Heart left ventricle (tissue), 16 donors: ENCODE measurements at regions not wholly inside any gene's neighbourhood (a gene's known extent, or its start where the extent isn't known, plus 50 kb on each side); places are given as distances from the start of the nearest gene placed in this dataset.

Source experiments
- ATAC-seq, 4 donors: fragments of 200-7000 bp; cut with Tn5 transposase; one replicate each; pipeline ENCODE4 v1.9.1; 2020 to 2022; ENCODE audit warnings: moderate library complexity in 4 of 4, mild to moderate bottlenecking in 3 of 4, moderate number of reproducible peaks in 1 of 4
- DNase-seq, 5 donors: peaks; one replicate each; pipeline ENCODE4 v3.0.0-alpha.2; 2020
- H3K27ac ChIP-seq, 12 donors: fragments of 200-600 bp; sonication (generic) in 4 of 12; one replicate each; pipeline versions ENCODE4 v1.5.0 to v1.8.0; 2016 to 2022; ENCODE audit warnings: mild to moderate bottlenecking in 2 of 12
- H3K27me3 ChIP-seq, 9 donors: fragments of 200-600 bp; sonication (generic) in 2 of 9; one replicate each; pipeline versions ENCODE4 v1.5.1 to v1.8.0; 2016 to 2022; ENCODE audit warnings: mild to moderate bottlenecking in 3 of 9
- H3K36me3 ChIP-seq, 9 donors: fragments of 200-600 bp; sonication (generic) in 2 of 9; one replicate each; pipeline versions ENCODE4 v1.5.0 to v1.8.0; 2018 to 2022; ENCODE audit warnings: mild to moderate bottlenecking in 2 of 9
- H3K4me1 ChIP-seq, 12 donors: fragments of 200-600 bp; sonication (generic) in 4 of 12; one replicate each; pipeline versions ENCODE4 v1.5.0 to v1.8.0; 2016 to 2022; ENCODE audit warnings: mild to moderate bottlenecking in 3 of 12
- H3K4me3 ChIP-seq, 12 donors: fragments of 200-600 bp; sonication (generic) in 4 of 12; one replicate each; pipeline versions ENCODE4 v1.5.0 to v1.8.0; 2017 to 2022; ENCODE audit warnings: mild to moderate bottlenecking in 9 of 12, moderate library complexity in 4 of 12
- H3K9me3 ChIP-seq, 12 donors: fragments of 200-600 bp; sonication (generic) in 4 of 12; one replicate each; pipeline versions ENCODE4 v1.5.0 to v1.8.0; 2016 to 2022; ENCODE audit warnings: mild to moderate bottlenecking in 1 of 12
- POLR2A ChIP-seq, 2 donors: fragments of 450-650 bp; IDR thresholded peaks; one replicate each; pipeline ENCODE4 v1.6.1; 2017; ENCODE audit warnings: antibody characterized with exemption in 2 of 2, mild to moderate bottlenecking in 2 of 2, moderate library complexity in 2 of 2
- WGBS, 4 donors: extraction: QIAGEN DNeasy Blood & Tissue Kit in 2 of 4; methylation state at CpG; one replicate each; pipeline versions ENCODE4 v1.1.5 to v1.1.7; 2013 to 2018; 5-methylcytosine and 5-hydroxymethylcytosine counted together
- intact Hi-C, 10 donors: fragments of 100-400 bp; cut with DNase I; formaldehyde crosslinking; loops; one replicate each; pipeline versions ENCODE4 v1.11.1 to v1.14.2; 2022
- TF ChIP-seq, protein P1 (sequence below), 12 donors: fragments of 200-600 bp; sonication (generic) in 4 of 12; IDR thresholded peaks; one replicate each; pipeline versions ENCODE4 v1.5.0 to v1.8.0; 2018 to 2022; ENCODE audit warnings: antibody characterized with exemption in 12 of 12, mild to moderate bottlenecking in 5 of 12
- donor health status: ischemic (EF 13 %, LVEDD 7.1; RV severe dilation, severe dysfunction).
- donor health status: healthy with polysubstance abuse.
- donor health status: DM: no; HTN: yes; CAD: no.
- donor health status: DM: no; HTN: no; CAD: no.
- donor health status: ischemic (EF 25% LVEDD 6.9; RV normal size, moderate dysfunction).
- donor health status: ischemic (EF 25% LVEDD 5.7; RV mildly dilated, moderate dysfunction).
- donor health status: healthy.
- donor health status: DM: yes; HTN: yes; CAD: no.
- donor health status: ischemic (EF 35%, LVEDD 5.7; RV mildly dilated, moderate dysfunction).
- donor health status: nonischemic (EF 11% LVEDD 7.7; RV severe dilation, severe dysfunction).
- donor health status: DM: yes; HTN: yes; CAD: no.
- donor health status: PGD.
- donor health status: ischemic (EF 29% LVEDD 5.4; RV normal size, mild dysfunction).
- donor health status: nonischemic (EF 23%, LVEDD 6.1; RV moderate dilation, normal function).

DNA sequence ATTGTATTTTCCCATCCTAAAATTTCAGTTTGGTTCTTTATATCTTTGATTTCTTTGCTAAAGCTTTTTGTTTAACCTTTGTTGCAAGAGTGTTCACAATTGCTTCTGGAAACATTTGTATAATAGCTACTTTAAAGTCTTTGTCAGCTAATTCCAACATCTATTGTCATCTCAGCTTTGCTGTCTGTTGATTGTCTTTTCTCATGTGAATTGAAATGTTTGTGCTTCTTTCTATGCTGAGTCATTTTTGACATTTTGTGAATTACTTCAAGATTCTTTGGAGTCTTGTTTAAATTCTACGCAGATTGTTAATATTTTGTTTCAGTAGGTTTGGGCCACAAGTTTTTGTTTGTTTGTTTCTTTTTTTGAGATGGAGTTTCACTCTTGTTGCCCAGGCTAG, 73.2 kb downstream of the SUCNR1 start:
- no peak for DNase-seq
- intact Hi-C loops, result no loop called here
- Histone ChIP-seq H3K27ac (no peak overlapping the region), H3K4me1 (no peaks in the 10 kb centered on the region), H3K9me3 (no peaks in the 10 kb centered on the region), H3K27me3 (peaks cover 0 to 3% (median 0%) of the 10 kb centered on the region in 9 donors), H3K36me3 (no peaks in the 10 kb centered on the region), H3K4me3 (no peak overlapping the region)
- no peak for ATAC-seq
- WGBS, 4 donors, result 89 to 96% (median 94%) methylated on average over 1 of the region's 1 CpG
- TF ChIP-seq POLR2A (IDR thresholded peaks at IDR 0.05), result no peak

DNA sequence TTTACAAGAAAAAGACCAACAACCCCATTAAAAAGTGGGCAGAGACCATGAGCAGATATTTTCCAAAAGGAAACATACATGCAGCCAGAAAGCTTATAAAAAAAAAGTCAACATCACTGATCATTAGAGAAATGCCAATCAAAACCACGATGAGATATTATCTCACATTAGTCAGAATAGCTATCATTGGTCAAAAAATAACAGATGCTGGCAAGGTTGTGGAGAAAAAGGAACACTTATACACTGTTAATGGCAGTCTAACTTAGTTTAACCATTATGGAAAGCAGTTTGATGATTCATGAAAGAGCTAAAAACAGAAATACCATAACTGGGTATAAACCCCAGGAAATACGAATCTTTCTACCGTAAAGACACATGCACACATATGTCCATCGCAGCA, 76.3 kb downstream of the SUCNR1 start:
- 92 to 93% (median 93%) methylated on average over 4 of the region's 4 CpGs for WGBS, 4 donors
- Histone ChIP-seq H3K4me3 (no peak overlapping the region), H3K27me3 (peaks cover 0 to 3% (median 0%) of the 10 kb centered on the region in 9 donors), H3K4me1 (no peaks in the 10 kb centered on the region), H3K9me3 (no peaks in the 10 kb centered on the region), H3K36me3 (no peaks in the 10 kb centered on the region), H3K27ac (no peak overlapping the region)
- no peak for ATAC-seq
- TF ChIP-seq, protein P1, sequence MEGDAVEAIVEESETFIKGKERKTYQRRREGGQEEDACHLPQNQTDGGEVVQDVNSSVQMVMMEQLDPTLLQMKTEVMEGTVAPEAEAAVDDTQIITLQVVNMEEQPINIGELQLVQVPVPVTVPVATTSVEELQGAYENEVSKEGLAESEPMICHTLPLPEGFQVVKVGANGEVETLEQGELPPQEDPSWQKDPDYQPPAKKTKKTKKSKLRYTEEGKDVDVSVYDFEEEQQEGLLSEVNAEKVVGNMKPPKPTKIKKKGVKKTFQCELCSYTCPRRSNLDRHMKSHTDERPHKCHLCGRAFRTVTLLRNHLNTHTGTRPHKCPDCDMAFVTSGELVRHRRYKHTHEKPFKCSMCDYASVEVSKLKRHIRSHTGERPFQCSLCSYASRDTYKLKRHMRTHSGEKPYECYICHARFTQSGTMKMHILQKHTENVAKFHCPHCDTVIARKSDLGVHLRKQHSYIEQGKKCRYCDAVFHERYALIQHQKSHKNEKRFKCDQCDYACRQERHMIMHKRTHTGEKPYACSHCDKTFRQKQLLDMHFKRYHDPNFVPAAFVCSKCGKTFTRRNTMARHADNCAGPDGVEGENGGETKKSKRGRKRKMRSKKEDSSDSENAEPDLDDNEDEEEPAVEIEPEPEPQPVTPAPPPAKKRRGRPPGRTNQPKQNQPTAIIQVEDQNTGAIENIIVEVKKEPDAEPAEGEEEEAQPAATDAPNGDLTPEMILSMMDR (IDR thresholded peaks at IDR 0.05), result no peak
- no peak for TF ChIP-seq POLR2A (IDR thresholded peaks at IDR 0.05)
- DNase-seq, result no peak
- intact Hi-C loops, result no loop called here

DNA sequence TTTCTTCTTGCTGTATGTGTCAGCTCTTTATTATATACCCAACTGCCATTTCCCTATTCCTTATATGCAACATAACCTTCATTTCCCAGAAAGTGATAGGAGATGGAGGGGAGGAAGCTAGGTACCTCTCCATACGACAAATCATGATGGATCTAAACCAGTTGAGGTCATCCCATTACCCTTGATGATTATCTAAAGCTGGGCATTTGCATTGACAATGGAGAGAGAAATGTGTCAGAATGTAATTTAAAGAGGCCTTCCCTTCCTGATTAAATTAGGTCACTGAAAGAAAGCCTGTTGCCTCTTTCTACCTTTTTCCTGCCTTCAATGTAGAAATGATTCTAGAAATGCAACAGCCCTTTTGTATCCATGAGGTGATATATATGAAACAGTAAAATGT, 81.9 kb downstream of the SUCNR1 start:
- Histone ChIP-seq H3K36me3 (no peaks in the 10 kb centered on the region), H3K27me3 (no peaks in the 10 kb centered on the region), H3K4me3 (no peak overlapping the region), H3K4me1 (no peaks in the 10 kb centered on the region), H3K27ac (no peak overlapping the region), H3K9me3 (no peaks in the 10 kb centered on the region)
- ATAC-seq (no peak), DNase-seq (no peak)
- TF ChIP-seq, protein P1 (IDR thresholded peaks at IDR 0.05), result no peak
- TF ChIP-seq POLR2A (IDR thresholded peaks at IDR 0.05), result no peak
- WGBS, 4 donors, result 52 to 71% (median 59%) methylated on average over 1 of the region's 1 CpG
- intact Hi-C loops, result no loop called here

DNA sequence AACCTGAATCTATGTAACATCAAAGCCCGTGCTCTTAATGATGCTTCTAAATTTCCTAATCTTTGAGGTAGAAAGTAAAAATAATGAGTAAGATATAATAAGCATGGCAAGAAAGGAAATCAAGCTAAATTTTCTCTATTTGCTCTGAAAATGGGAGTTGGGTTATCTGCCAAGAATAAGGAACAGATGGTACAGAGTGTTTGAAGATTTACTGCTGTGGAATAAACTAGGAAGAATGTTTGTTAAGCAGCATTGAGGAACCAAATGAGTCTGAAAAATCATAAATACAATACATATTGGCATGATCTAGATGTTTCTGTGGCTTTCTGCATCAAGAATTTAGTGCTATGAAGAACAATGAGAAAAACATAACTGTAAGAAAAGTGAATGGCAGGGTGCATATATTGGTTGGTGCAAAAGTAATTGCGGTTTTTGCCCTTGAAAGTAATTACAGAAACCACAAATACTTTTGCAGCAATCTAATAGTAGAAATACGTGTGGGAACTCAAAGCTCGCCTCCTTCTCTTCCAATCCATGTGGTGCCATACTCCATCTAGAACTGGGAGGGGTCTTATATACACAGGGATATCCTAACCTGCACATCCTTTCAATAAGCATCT, 87.6 kb downstream of the SUCNR1 start:
- ATAC-seq (no peak), DNase-seq (no peak)
- Histone ChIP-seq H3K27me3 (no peaks in the 10 kb centered on the region), H3K27ac (no peak overlapping the region), H3K9me3 (no peaks in the 10 kb centered on the region), H3K4me1 (no peaks in the 10 kb centered on the region), H3K36me3 (no peaks in the 10 kb centered on the region), H3K4me3 (no peak overlapping the region)
- TF ChIP-seq, protein P1 (IDR thresholded peaks at IDR 0.05), result no peak
- no peak for TF ChIP-seq POLR2A (IDR thresholded peaks at IDR 0.05)
- intact Hi-C loops, result no loop called here
- WGBS, 4 donors, result 81 to 91% (median 85%) methylated on average over 4 of the region's 4 CpGs

DNA sequence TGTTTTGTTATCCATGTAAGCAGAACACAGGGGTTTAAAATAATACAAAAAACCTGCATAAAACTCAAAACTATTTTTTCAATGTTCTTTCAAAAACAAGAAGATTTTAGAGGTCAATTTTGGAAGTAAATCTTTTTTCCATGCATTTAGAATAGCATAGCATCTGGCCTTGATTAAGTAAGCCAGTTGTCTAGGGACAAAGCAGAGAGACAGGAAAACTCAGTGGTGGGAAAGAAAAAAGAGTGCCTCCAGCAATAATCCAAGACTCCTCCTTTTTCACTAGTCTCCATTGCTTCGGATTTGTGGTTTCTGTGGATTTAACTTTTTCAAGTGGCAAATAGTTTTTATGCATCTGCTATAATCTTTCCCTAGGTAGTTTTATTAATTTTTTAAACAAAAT, 88.9 kb downstream of the SUCNR1 start:
- H3K36me3 ChIP-seq, result no peaks in the 10 kb centered on the region
- no peak for TF ChIP-seq POLR2A (IDR thresholded peaks at IDR 0.05)
- TF ChIP-seq, protein P1 (IDR thresholded peaks at IDR 0.05), result no peak
- intact Hi-C loops, result no loop called here
- H3K4me3 ChIP-seq, result no peak overlapping the region
- H3K27me3 ChIP-seq, result no peaks in the 10 kb centered on the region
- 69 to 76% (median 73%) methylated on average over 1 of the region's 1 CpG for WGBS, 4 donors
- H3K4me1 ChIP-seq, result no peaks in the 10 kb centered on the region
- H3K27ac ChIP-seq, result no peak overlapping the region
- no peak for DNase-seq
- no peaks in the 10 kb centered on the region for H3K9me3 ChIP-seq
- ATAC-seq, result no peak
